H1 (cell line): ENCODE measurements at regions not wholly inside any gene's neighbourhood (a gene's known extent, or its start where the extent isn't known, plus 50 kb on each side); places are given as distances from the start of the nearest gene placed in this dataset.

Experiments
- BCL11A ChIP-seq, 2 experiments: IDR thresholded peaks; one replicate each; pipeline ENCODE4 v1.6.1; 2011; ENCODE audit warnings: low read depth in 2 of 2, low read length in 2 of 2, mild to moderate bottlenecking in 2 of 2
- CHD7 ChIP-seq: fragments of 300-600 bp; sonication (generic); IDR thresholded peaks from 2 replicates; pipeline ENCODE4 v1.7.1; 2012; ENCODE audit warnings: low read length, moderate library complexity, mild to moderate bottlenecking, inconsistent platforms; ENCODE audit not compliant: insufficient replicate concordance
- FOSL1 ChIP-seq: IDR thresholded peaks from 2 replicates; pipeline ENCODE4 v1.6.1; 2011; ENCODE audit warnings: mild to moderate bottlenecking, low read depth, low read length, moderate library complexity; ENCODE audit not compliant: insufficient read depth
- HDAC6 ChIP-seq: IDR thresholded peaks from one replicate; pipeline ENCODE4 v1.7.1; 2012; ENCODE audit warnings: low read depth, mild to moderate bottlenecking, inconsistent platforms, low read length, moderate library complexity
- KDM5A ChIP-seq: fragments of 200-600 bp; IDR thresholded peaks from 2 replicates; pipeline ENCODE4 v1.7.1; 2012; ENCODE audit warnings: mild to moderate bottlenecking, low read length, inconsistent platforms, mixed read lengths
- SP1 ChIP-seq: IDR thresholded peaks from 2 replicates; pipeline ENCODE4 v1.6.1; 2011; ENCODE audit warnings: low read depth, low read length
- SP4 ChIP-seq: IDR thresholded peaks from 2 replicates; pipeline ENCODE4 v1.6.1; 2012; ENCODE audit warnings: low read length, inconsistent platforms

- TF ChIP-seq CHD7 = no peak
- no peak for TF ChIP-seq BCL11A (IDR thresholded peaks at IDR 0.05; ENCODE audit: low read depth in 2 of 2, low read length in 2 of 2)
- TF ChIP-seq FOSL1 = no peak
- TF ChIP-seq SP1 = no peak
- no peak for TF ChIP-seq KDM5A
- no peak for TF ChIP-seq SP4
- no peak for TF ChIP-seq HDAC6
These were observed 167.1 kb downstream of the NFKBIZ start (continued) for GRCh38 chr3:102016417-102016816.
